HEK293 (cell line): ENCODE measurements at regions not wholly inside any gene's neighbourhood (a gene's known extent, or its start where the extent isn't known, plus 50 kb on each side); places are given as distances from the start of the nearest gene placed in this dataset.

Experiments
- CTCF ChIA-PET: fragments of 350-600 bp; formaldehyde crosslinking; extraction: SDS; loops from one replicate; lab custom pipeline; 2021; ENCODE audit warnings: antibody characterized with exemption; lab: Yijun Ruan, JAX
- POLR2A ChIA-PET: fragments of 300-600 bp; formaldehyde crosslinking; extraction: SDS; loops from one replicate; lab custom pipeline; 2020; ENCODE audit warnings: antibody characterized with exemption, inconsistent platforms; lab: Yijun Ruan, JAX
- H3K27ac ChIP-seq: fragments of 200-500 bp; sonication (Bioruptor generic); 2 replicates; pipeline ENCODE4 v1.5.1; 2014; ENCODE audit warnings: low read depth, low read length, control low read depth, inconsistent platforms; ENCODE audit errors: extremely low read depth
- H3K36me3 ChIP-seq, 2 experiments: fragments of 200-500 bp in 1 of 2; sonication (Bioruptor generic) in 1 of 2; 1 replicate in 1 of 2; 2 replicates in 1 of 2; pipeline ENCODE4 v1.5.1; 2014 to 2017; ENCODE audit warnings: inconsistent platforms in 2 of 2, low read length in 2 of 2; ENCODE audit not compliant: control insufficient read depth in 2 of 2, insufficient read depth in 1 of 2
- H3K4me1 ChIP-seq: fragments of 200-500 bp; sonication (Bioruptor generic); 2 replicates; pipeline ENCODE4 v1.5.1; 2014; ENCODE audit warnings: mild to moderate bottlenecking, low read length, inconsistent platforms; ENCODE audit not compliant: control insufficient read depth, insufficient read depth
- H3K4me3 ChIP-seq: 2 replicates; pipeline ENCODE4 v1.5.1; 2011; ENCODE audit warnings: low read depth, mild to moderate bottlenecking, control low read depth, low read length, moderate library complexity
- H3K9me3 ChIP-seq: fragments of 200-500 bp; sonication (Bioruptor generic); 2 replicates; pipeline ENCODE4 v1.5.1; 2014; ENCODE audit warnings: low read depth, low read length, inconsistent platforms; ENCODE audit not compliant: control insufficient read depth, insufficient read depth
- GFI1B ChIP-seq: fragments of 450-650 bp; formaldehyde crosslinking; IDR thresholded peaks from 2 replicates; pipeline ENCODE4 v1.5.1; 2016; ENCODE audit warnings: missing biosample characterization, missing genetic modification characterization
- HOXD13 ChIP-seq: sonication (generic); formaldehyde crosslinking; IDR thresholded peaks from 2 replicates; pipeline ENCODE4 v1.8.0; 2022; ENCODE audit warnings: missing genetic modification reagents, borderline replicate concordance
- MZF1 ChIP-seq: fragments of 450-650 bp; formaldehyde crosslinking; IDR thresholded peaks from 2 replicates; pipeline ENCODE4 v1.5.1; 2017; ENCODE audit warnings: missing biosample characterization, missing genetic modification characterization, borderline replicate concordance
- REPIN1 ChIP-seq: fragments of 450-650 bp; formaldehyde crosslinking; IDR thresholded peaks from 2 replicates; pipeline ENCODE4 v1.5.1; 2017; ENCODE audit warnings: missing biosample characterization, missing genetic modification characterization, low read depth
- SALL2 ChIP-seq: fragments of 450-650 bp; formaldehyde crosslinking; IDR thresholded peaks from 2 replicates; pipeline ENCODE4 v1.5.0; 2017; ENCODE audit warnings: missing biosample characterization, mild to moderate bottlenecking, missing genetic modification characterization, borderline replicate concordance
- ZBTB48 ChIP-seq: fragments of 450-650 bp; formaldehyde crosslinking; IDR thresholded peaks from 2 replicates; pipeline ENCODE4 v1.5.1; 2016; ENCODE audit warnings: missing biosample characterization, missing genetic modification characterization
- ZFP37 ChIP-seq: fragments of 450-650 bp; formaldehyde crosslinking; IDR thresholded peaks from 2 replicates; pipeline ENCODE4 v1.5.1; 2016; ENCODE audit warnings: missing biosample characterization, missing genetic modification characterization
- ZFP41 ChIP-seq: fragments of 450-650 bp; formaldehyde crosslinking; IDR thresholded peaks from 2 replicates; pipeline ENCODE4 v1.5.1; 2016; ENCODE audit warnings: missing biosample characterization, missing genetic modification characterization, borderline replicate concordance
- ZNF138 ChIP-seq: fragments of 450-650 bp; formaldehyde crosslinking; IDR thresholded peaks from 2 replicates; pipeline ENCODE4 v1.5.1; 2016; ENCODE audit warnings: missing biosample characterization, missing genetic modification characterization, borderline replicate concordance
- ZNF146 ChIP-seq: fragments of 450-650 bp; formaldehyde crosslinking; IDR thresholded peaks from 2 replicates; pipeline ENCODE4 v1.5.1; 2016; ENCODE audit warnings: missing biosample characterization, missing genetic modification characterization
- ZNF184 ChIP-seq: fragments of 450-650 bp; IDR thresholded peaks from 2 replicates; pipeline ENCODE4 v1.5.1; 2018; ENCODE audit warnings: missing biosample characterization, mild to moderate bottlenecking, missing genetic modification characterization
- ZNF211 ChIP-seq: fragments of 450-650 bp; formaldehyde crosslinking; IDR thresholded peaks from 2 replicates; pipeline ENCODE4 v1.5.1; 2016; ENCODE audit warnings: low read depth, missing biosample characterization, missing genetic modification characterization
- ZNF223 ChIP-seq: fragments of 450-650 bp; formaldehyde crosslinking; IDR thresholded peaks from 2 replicates; pipeline ENCODE4 v1.5.1; 2016; ENCODE audit warnings: missing biosample characterization, missing genetic modification characterization
- ZNF324 ChIP-seq: fragments of 450-650 bp; formaldehyde crosslinking; IDR thresholded peaks from 2 replicates; pipeline ENCODE4 v1.5.1; 2016; ENCODE audit warnings: missing biosample characterization, missing genetic modification characterization
- ZNF433 ChIP-seq: fragments of 450-650 bp; formaldehyde crosslinking; IDR thresholded peaks from 2 replicates; pipeline ENCODE4 v1.5.1; 2016; ENCODE audit warnings: missing biosample characterization, missing genetic modification characterization, low read depth
- ZNF530 ChIP-seq: fragments of 450-650 bp; formaldehyde crosslinking; IDR thresholded peaks from 2 replicates; pipeline ENCODE4 v1.5.1; 2016; ENCODE audit warnings: low read depth, missing biosample characterization, missing genetic modification characterization
- ZNF549 ChIP-seq: fragments of 450-650 bp; IDR thresholded peaks from 2 replicates; pipeline ENCODE4 v1.5.1; 2018; ENCODE audit warnings: missing biosample characterization, missing genetic modification characterization, mild to moderate bottlenecking, inconsistent platforms, moderate library complexity
- ZNF626 ChIP-seq: fragments of 450-650 bp; sonication (Bioruptor Pico); formaldehyde crosslinking; IDR thresholded peaks from 2 replicates; pipeline ENCODE4 v1.5.1; 2018; ENCODE audit warnings: missing biosample characterization, missing genetic modification characterization, inconsistent platforms
- ZNF629 ChIP-seq: fragments of 450-650 bp; formaldehyde crosslinking; IDR thresholded peaks from 2 replicates; pipeline ENCODE4 v1.5.1; 2017; ENCODE audit warnings: missing biosample characterization, missing genetic modification characterization
- ZNF658 ChIP-seq: fragments of 450-650 bp; formaldehyde crosslinking; IDR thresholded peaks from 2 replicates; pipeline ENCODE4; 2016; ENCODE audit warnings: missing biosample characterization, missing genetic modification characterization
- ZNF660 ChIP-seq: fragments of 450-650 bp; IDR thresholded peaks from 2 replicates; pipeline ENCODE4 v1.5.1; 2018; ENCODE audit warnings: missing biosample characterization, mild to moderate bottlenecking, missing genetic modification characterization
- ZNF747 ChIP-seq: fragments of 450-650 bp; formaldehyde crosslinking; IDR thresholded peaks from 2 replicates; pipeline ENCODE4 v1.5.1; 2016; ENCODE audit warnings: missing biosample characterization, missing genetic modification characterization
- ZNF76 ChIP-seq: fragments of 450-650 bp; formaldehyde crosslinking; IDR thresholded peaks from 2 replicates; pipeline ENCODE4; 2016; ENCODE audit warnings: low read depth, missing biosample characterization, missing genetic modification characterization, borderline replicate concordance
- ZNF777 ChIP-seq: fragments of 450-650 bp; formaldehyde crosslinking; IDR thresholded peaks from 2 replicates; pipeline ENCODE4 v1.5.1; 2017; ENCODE audit warnings: missing biosample characterization, missing genetic modification characterization, borderline replicate concordance
- ZXDB ChIP-seq: fragments of 450-650 bp; formaldehyde crosslinking; IDR thresholded peaks from 2 replicates; pipeline ENCODE4 v1.5.1; 2016; ENCODE audit warnings: missing biosample characterization, missing genetic modification characterization
- TF ChIP-seq, protein P1 (sequence below): fragments of 450-650 bp; formaldehyde crosslinking; IDR thresholded peaks from 2 replicates; pipeline ENCODE4 v1.5.1; 2016; ENCODE audit warnings: missing biosample characterization, missing genetic modification characterization
- TF ChIP-seq, protein P2 (sequence below): fragments of 450-650 bp; formaldehyde crosslinking; IDR thresholded peaks from 2 replicates; pipeline ENCODE4 v1.5.1; 2017; ENCODE audit warnings: missing biosample characterization, missing genetic modification characterization
- TF ChIP-seq, protein P3 (sequence below): fragments of 450-650 bp; formaldehyde crosslinking; IDR thresholded peaks from 2 replicates; pipeline ENCODE4 v1.5.1; 2016; ENCODE audit warnings: missing biosample characterization, missing genetic modification characterization
- TF ChIP-seq, protein P4 (sequence below): fragments of 450-650 bp; formaldehyde crosslinking; IDR thresholded peaks from 2 replicates; pipeline ENCODE4 v1.5.1; 2016; ENCODE audit warnings: missing biosample characterization, missing genetic modification characterization
- TF ChIP-seq, protein P5 (sequence below): fragments of 450-650 bp; formaldehyde crosslinking; IDR thresholded peaks from 2 replicates; pipeline ENCODE4 v1.5.1; 2017; ENCODE audit warnings: missing biosample characterization, missing genetic modification characterization

DNA sequence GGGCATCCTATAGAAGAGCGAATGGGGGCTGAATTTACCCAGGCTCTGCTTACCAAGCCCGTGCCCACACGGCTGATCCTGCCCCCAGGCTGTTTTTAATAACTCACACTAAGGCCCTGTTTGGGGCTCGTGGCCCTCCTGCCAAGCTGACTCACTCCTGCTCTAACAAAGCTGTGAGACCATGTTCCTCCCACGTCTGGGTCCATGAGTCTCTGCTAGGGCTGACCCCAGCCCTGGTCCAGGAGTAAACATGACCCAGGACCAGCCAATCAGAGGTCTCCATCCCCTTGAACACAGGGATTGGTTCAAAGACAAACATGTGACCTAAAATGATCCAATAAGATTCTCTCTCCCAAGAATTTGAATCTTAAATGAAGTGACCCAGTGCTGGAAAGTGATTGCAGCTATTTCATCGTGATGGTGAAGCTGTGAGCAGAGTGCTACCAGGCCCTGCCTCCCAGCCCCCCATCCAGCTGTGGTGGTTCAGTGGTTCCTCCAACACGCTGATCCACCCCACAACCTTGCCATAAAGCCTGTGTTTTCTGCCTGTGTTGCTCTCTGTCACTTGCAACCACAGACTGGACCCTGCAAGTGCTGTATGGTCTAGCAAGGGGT is 57.2 kb downstream of the C16orf82 start:
- Histone ChIP-seq H3K27ac (no peak overlapping the region), H3K4me1 (no peaks in the 10 kb centered on the region), H3K9me3 (no peaks in the 10 kb centered on the region; the same call in 1 of the 2 replicates), H3K4me3 (no peak overlapping the region), H3K36me3 (no peaks in the 10 kb centered on the region)
- TF ChIP-seq ZNF184 (tag by site-specific recombination) (no peak), ZNF76 (no peak), ZNF658 (tag by site-specific recombination) (no peak), ZNF211 (no peak), ZFP37 (no peak), ZNF626 (tag by site-specific recombination) (no peak), ZFP41 (tag by site-specific recombination) (no peak), ZXDB (tag by site-specific recombination) (no peak), ZNF777 (tag by site-specific recombination) (no peak), SALL2 (tag by site-specific recombination) (no peak), ZNF660 (tag by site-specific recombination) (no peak), ZNF138 (tag by site-specific recombination) (no peak), MZF1 (tag by site-specific recombination) (no peak)
- TF ChIP-seq, protein P1, sequence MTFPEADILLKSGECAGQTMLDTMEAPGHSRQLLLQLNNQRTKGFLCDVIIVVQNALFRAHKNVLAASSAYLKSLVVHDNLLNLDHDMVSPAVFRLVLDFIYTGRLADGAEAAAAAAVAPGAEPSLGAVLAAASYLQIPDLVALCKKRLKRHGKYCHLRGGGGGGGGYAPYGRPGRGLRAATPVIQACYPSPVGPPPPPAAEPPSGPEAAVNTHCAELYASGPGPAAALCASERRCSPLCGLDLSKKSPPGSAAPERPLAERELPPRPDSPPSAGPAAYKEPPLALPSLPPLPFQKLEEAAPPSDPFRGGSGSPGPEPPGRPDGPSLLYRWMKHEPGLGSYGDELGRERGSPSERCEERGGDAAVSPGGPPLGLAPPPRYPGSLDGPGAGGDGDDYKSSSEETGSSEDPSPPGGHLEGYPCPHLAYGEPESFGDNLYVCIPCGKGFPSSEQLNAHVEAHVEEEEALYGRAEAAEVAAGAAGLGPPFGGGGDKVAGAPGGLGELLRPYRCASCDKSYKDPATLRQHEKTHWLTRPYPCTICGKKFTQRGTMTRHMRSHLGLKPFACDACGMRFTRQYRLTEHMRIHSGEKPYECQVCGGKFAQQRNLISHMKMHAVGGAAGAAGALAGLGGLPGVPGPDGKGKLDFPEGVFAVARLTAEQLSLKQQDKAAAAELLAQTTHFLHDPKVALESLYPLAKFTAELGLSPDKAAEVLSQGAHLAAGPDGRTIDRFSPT (tag by site-specific recombination), result no peak
- TF ChIP-seq, protein P2, sequence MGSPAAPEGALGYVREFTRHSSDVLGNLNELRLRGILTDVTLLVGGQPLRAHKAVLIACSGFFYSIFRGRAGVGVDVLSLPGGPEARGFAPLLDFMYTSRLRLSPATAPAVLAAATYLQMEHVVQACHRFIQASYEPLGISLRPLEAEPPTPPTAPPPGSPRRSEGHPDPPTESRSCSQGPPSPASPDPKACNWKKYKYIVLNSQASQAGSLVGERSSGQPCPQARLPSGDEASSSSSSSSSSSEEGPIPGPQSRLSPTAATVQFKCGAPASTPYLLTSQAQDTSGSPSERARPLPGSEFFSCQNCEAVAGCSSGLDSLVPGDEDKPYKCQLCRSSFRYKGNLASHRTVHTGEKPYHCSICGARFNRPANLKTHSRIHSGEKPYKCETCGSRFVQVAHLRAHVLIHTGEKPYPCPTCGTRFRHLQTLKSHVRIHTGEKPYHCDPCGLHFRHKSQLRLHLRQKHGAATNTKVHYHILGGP (tag by site-specific recombination), result no peak
- TF ChIP-seq, protein P3, sequence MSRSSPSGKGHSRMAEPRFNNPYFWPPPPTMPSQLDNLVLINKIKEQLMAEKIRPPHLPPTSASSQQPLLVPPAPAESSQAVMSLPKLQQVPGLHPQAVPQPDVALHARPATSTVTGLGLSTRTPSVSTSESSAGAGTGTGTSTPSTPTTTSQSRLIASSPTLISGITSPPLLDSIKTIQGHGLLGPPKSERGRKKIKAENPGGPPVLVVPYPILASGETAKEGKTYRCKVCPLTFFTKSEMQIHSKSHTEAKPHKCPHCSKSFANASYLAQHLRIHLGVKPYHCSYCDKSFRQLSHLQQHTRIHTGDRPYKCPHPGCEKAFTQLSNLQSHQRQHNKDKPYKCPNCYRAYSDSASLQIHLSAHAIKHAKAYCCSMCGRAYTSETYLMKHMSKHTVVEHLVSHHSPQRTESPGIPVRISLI, result no peak
- CTCF ChIA-PET, result interaction anchor here (0.7 kb wide), 1 partner anchor 15 kb away, joined by 3 read pairs; no protein-coding TSS in a partner anchor
- POLR2A ChIA-PET, result no interaction called here

DNA sequence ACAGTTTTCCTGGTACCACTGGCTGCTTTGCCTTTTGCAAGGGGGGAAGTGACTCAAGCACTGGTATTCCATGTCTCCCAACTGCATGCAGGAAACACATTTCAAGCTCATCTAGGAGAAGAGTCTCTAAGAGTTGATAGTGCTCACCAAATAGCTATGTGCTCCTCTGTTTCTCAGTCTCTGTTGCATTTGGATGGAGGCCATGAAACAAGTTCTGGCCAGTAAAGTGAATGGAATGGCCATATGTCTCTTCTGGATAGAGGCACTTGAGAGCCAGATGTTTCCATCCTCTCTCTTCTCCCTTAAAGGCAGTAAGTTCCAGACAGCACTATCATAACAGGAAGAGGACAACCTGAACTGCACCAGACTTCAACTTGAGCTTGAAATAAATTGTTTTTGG is 60.6 kb downstream of the C16orf82 start:
- H3K4me1 ChIP-seq, result no peaks in the 10 kb centered on the region
- CTCF ChIA-PET, result interaction anchor here (0.6 to 1.4 kb wide), 2 partner anchors 17 to 228 kb away, joined by 3 read pairs; no protein-coding TSS in a partner anchor
- H3K9me3 ChIP-seq, result no peaks in the 10 kb centered on the region
- no peak overlapping the region for H3K4me3 ChIP-seq
- POLR2A ChIA-PET, result no interaction called here
- no peak overlapping the region for H3K27ac ChIP-seq
- H3K36me3 ChIP-seq, result no peaks in the 10 kb centered on the region
- TF ChIP-seq HOXD13, result no peak
- no peak for TF ChIP-seq ZBTB48 (tag by site-specific recombination)
- no peak for TF ChIP-seq REPIN1 (tag by site-specific recombination)
- TF ChIP-seq ZNF433 (tag by site-specific recombination), result no peak
- no peak for TF ChIP-seq ZNF223 (tag by site-specific recombination)
- TF ChIP-seq ZNF629 (tag by site-specific recombination), result no peak
- TF ChIP-seq, protein P4, sequence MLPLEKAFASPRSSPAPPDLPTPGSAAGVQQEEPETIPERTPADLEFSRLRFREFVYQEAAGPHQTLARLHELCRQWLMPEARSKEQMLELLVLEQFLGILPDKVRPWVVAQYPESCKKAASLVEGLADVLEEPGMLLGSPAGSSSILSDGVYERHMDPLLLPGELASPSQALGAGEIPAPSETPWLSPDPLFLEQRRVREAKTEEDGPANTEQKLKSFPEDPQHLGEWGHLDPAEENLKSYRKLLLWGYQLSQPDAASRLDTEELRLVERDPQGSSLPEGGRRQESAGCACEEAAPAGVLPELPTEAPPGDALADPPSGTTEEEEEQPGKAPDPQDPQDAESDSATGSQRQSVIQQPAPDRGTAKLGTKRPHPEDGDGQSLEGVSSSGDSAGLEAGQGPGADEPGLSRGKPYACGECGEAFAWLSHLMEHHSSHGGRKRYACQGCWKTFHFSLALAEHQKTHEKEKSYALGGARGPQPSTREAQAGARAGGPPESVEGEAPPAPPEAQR (tag by site-specific recombination), result no peak
- no peak for TF ChIP-seq ZNF549 (tag by site-specific recombination)
- TF ChIP-seq ZNF747 (tag by site-specific recombination), result no peak
- no peak for TF ChIP-seq ZNF324 (tag by site-specific recombination)
- TF ChIP-seq GFI1B, result no peak
- TF ChIP-seq, protein P5, sequence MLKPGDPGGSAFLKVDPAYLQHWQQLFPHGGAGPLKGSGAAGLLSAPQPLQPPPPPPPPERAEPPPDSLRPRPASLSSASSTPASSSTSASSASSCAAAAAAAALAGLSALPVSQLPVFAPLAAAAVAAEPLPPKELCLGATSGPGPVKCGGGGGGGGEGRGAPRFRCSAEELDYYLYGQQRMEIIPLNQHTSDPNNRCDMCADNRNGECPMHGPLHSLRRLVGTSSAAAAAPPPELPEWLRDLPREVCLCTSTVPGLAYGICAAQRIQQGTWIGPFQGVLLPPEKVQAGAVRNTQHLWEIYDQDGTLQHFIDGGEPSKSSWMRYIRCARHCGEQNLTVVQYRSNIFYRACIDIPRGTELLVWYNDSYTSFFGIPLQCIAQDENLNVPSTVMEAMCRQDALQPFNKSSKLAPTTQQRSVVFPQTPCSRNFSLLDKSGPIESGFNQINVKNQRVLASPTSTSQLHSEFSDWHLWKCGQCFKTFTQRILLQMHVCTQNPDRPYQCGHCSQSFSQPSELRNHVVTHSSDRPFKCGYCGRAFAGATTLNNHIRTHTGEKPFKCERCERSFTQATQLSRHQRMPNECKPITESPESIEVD (tag by site-specific recombination), result no peak
- no peak for TF ChIP-seq ZNF146 (tag by site-specific recombination)
- no peak for TF ChIP-seq ZNF530
